ENCODE measurements at regions not wholly inside any gene's neighbourhood (a gene's known extent, or its start where the extent isn't known, plus 50 kb on each side); places are given as distances from the start of the nearest gene placed in this dataset.

- Histone ChIP-seq H3K79me2 (ENCODE audit: insufficient read depth) (no peaks in the 10 kb centered on the region), H3K27me3 (replicated peaks; ENCODE audit: insufficient read depth) (no peaks in the 10 kb centered on the region), H3K4me1 (ENCODE audit: insufficient read depth) (no peaks in the 10 kb centered on the region), H3K4me2 (ENCODE audit: unreplicated experiment) (no peak overlapping the region), H3K27ac (no peak overlapping the region), H3K9me3 (ENCODE audit: low read depth) (no peaks in the 10 kb centered on the region), H3K9me2 (ENCODE audit: insufficient read depth) (no peaks in the 10 kb centered on the region), H4K20me1 (ENCODE audit: insufficient read depth) (no peaks in the 10 kb centered on the region), H3K4me3 (no peak overlapping the region), H3K9ac (no peak overlapping the region), H3F3A (ENCODE audit: insufficient read depth) (no peaks in the 10 kb centered on the region), H2AFZ (no peak overlapping the region), H3K36me3 (ENCODE audit: low read depth) (no peaks in the 10 kb centered on the region)
- no peak for TF ChIP-seq EZH2phosphoT487 (IDR thresholded peaks at IDR 0.05; ENCODE audit: insufficient read depth, low read depth)
- TF ChIP-seq EZH2 (IDR thresholded peaks at IDR 0.05; ENCODE audit: insufficient read depth, poor library complexity, severe bottlenecking), result no peak
- DNase-seq, result peak; percentile 46
- in situ Hi-C loops (cut with MboI), result no loop called here
- WGBS, 2 experiments (ENCODE audit: low coverage in 1 of 2, low lambda C conversion rate in 2 of 2, missing lambda C conversion rate in 2 of 2), result 44 to 46% methylated on average over 2 to 3 of the region's 3 CpGs
These were observed 175.8 kb upstream of the USP9Y start for GRCh38 chrY:12525206-12525605.

DNA sequence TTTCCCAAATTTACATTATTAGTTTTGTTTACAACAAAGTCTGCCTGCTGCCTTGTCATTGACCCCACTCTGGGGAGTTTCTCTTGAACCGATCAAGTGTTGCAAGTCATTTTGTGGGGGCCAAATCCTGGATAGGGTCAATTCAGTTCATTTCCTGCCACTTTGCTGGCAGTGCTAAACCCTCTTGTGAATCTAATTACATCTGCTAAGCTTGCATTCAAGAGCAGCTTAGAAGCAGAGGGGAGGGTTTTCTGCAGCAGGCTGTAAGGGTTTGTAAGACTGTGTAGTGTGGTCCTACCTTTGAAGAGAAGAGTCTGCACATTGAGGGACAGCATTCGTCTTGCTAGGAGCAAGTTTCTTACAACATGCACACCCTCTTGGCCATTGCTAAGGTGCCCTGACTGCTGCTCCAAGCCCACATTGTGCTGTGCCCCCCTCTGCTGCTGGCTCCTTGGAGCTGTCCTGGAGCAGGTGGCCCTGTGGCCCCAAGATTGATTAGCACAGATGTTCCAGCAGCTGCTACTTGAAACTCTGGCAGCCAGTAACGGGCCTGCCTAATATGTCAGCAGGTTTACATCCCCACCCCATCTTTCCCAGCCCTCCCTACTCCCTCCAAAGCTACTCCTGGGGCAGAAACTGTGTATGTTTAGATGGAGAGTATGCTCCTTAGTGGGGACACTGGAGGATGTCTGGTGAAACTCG is 174.5 kb upstream of the USP9Y start:
- no peaks in the 10 kb centered on the region for H3K9me2 ChIP-seq (ENCODE audit: insufficient read depth)
- H4K20me1 ChIP-seq (ENCODE audit: insufficient read depth), result no peaks in the 10 kb centered on the region
- no peak overlapping the region for H3K9ac ChIP-seq
- no peak overlapping the region for H2AFZ ChIP-seq
- no peaks in the 10 kb centered on the region for H3K4me1 ChIP-seq (ENCODE audit: insufficient read depth)
- no peaks in the 10 kb centered on the region for H3K79me2 ChIP-seq (ENCODE audit: insufficient read depth)
- no peaks in the 10 kb centered on the region for H3K36me3 ChIP-seq (ENCODE audit: low read depth)
- H3F3A ChIP-seq (ENCODE audit: insufficient read depth), result no peaks in the 10 kb centered on the region
- H3K27ac ChIP-seq, result no peak overlapping the region
- no peak overlapping the region for H3K4me2 ChIP-seq (ENCODE audit: unreplicated experiment)
- no peaks in the 10 kb centered on the region for H3K9me3 ChIP-seq (ENCODE audit: low read depth)
- WGBS, 2 experiments (ENCODE audit: low coverage in 1 of 2, low lambda C conversion rate in 2 of 2, missing lambda C conversion rate in 2 of 2), result 34 to 43% methylated on average over 3 of the region's 4 CpGs
- TF ChIP-seq EZH2 (IDR thresholded peaks at IDR 0.05; ENCODE audit: insufficient read depth, poor library complexity, severe bottlenecking), result no peak
- no peak for TF ChIP-seq EZH2phosphoT487 (IDR thresholded peaks at IDR 0.05; ENCODE audit: insufficient read depth, low read depth)
- in situ Hi-C loops (cut with MboI), result no loop called here
- H3K4me3 ChIP-seq, result no peak overlapping the region
- DNase-seq, result no peak
- H3K27me3 ChIP-seq (replicated peaks; ENCODE audit: insufficient read depth), result no peaks in the 10 kb centered on the region

- peak; percentile 42 for DNase-seq
- Histone ChIP-seq H3K27me3 (replicated peaks; ENCODE audit: insufficient read depth) (no peaks in the 10 kb centered on the region), H3K27ac (no peak overlapping the region), H3K4me2 (ENCODE audit: unreplicated experiment) (peak overlapping the region; percentile 61), H2AFZ (peak overlapping the region; percentile 68), H3K79me2 (ENCODE audit: insufficient read depth) (no peaks in the 10 kb centered on the region), H3K9ac (no peak overlapping the region), H3K9me3 (ENCODE audit: low read depth) (no peaks in the 10 kb centered on the region), H3K4me3 (peak overlapping the region; percentile 66), H4K20me1 (ENCODE audit: insufficient read depth) (no peaks in the 10 kb centered on the region), H3F3A (ENCODE audit: insufficient read depth) (no peaks in the 10 kb centered on the region), H3K4me1 (ENCODE audit: insufficient read depth) (no peaks in the 10 kb centered on the region), H3K36me3 (ENCODE audit: low read depth) (no peaks in the 10 kb centered on the region), H3K9me2 (ENCODE audit: insufficient read depth) (no peaks in the 10 kb centered on the region)
- in situ Hi-C loops (cut with MboI), result no loop called here
- 0 to 3% methylated on average over 7 to 39 of the region's 46 CpGs for WGBS, 2 experiments (ENCODE audit: low coverage in 1 of 2, low lambda C conversion rate in 2 of 2, missing lambda C conversion rate in 2 of 2)
- TF ChIP-seq EZH2 (IDR thresholded peaks at IDR 0.05; ENCODE audit: insufficient read depth, poor library complexity, severe bottlenecking), result no peak
- TF ChIP-seq EZH2phosphoT487 (IDR thresholded peaks at IDR 0.05; ENCODE audit: insufficient read depth, low read depth), result no peak
These were observed 163.7 kb upstream of the USP9Y start for GRCh38 chrY:12537226-12537854.

DNA sequence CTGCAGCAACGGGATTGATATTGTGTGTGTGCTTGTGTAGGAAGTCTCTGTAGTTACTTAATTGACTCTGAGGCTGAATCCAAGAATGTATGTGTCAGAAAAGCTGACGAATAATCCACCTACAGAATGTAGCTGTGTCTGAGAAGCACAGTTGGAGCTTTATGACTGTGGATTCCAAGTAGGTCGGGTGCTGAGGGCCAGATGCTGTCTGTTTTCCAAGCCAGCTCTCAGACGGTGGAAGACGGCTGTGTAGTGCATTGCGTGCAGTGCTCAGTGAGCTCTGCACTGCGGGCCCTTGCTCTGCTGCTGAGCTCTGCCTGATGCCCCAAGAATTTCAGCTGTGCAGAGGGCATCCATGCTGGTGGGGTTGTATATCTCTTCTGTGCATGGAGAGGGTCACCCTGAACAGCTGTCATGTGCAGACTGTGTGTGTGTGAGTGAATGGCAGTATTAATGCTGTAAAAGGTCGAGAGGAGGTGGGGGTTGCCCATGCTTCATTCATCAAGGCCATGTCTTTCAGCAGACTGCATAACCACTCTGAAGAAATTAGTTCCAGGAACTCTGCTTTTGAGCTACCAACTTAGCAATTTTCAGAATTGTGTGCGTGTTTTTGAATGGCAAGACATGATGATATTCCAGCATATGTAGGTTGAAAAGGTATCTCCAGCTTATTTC is 154.1 kb upstream of the USP9Y start:
- no peaks in the 10 kb centered on the region for H3K9me3 ChIP-seq (ENCODE audit: low read depth)
- peaks cover 13% of the 10 kb centered on the region; the same call in 1 of the 2 replicates for H3F3A ChIP-seq (ENCODE audit: insufficient read depth)
- H3K4me2 ChIP-seq (ENCODE audit: unreplicated experiment), result peak overlapping the region; percentile 42
- no peak overlapping the region for H2AFZ ChIP-seq
- TF ChIP-seq EZH2phosphoT487 (IDR thresholded peaks at IDR 0.05; ENCODE audit: insufficient read depth, low read depth), result no peak
- TF ChIP-seq EZH2 (IDR thresholded peaks at IDR 0.05; ENCODE audit: insufficient read depth, poor library complexity, severe bottlenecking), result no peak
- H3K9me2 ChIP-seq (ENCODE audit: insufficient read depth), result no peaks in the 10 kb centered on the region
- no peak overlapping the region for H3K4me3 ChIP-seq
- no peaks in the 10 kb centered on the region for H3K36me3 ChIP-seq (ENCODE audit: low read depth)
- peaks cover 9% of the 10 kb centered on the region for H3K4me1 ChIP-seq (ENCODE audit: insufficient read depth)
- no peaks in the 10 kb centered on the region for H3K79me2 ChIP-seq (ENCODE audit: insufficient read depth)
- H3K27ac ChIP-seq, result peak overlapping the region; percentile 39; the same call in 1 of the 2 replicates
- DNase-seq, result peak; percentile 81
- no peak overlapping the region for H3K9ac ChIP-seq
- H3K27me3 ChIP-seq (replicated peaks; ENCODE audit: insufficient read depth), result no peaks in the 10 kb centered on the region
- in situ Hi-C loops (cut with MboI), result no loop called here
- WGBS, 2 experiments (ENCODE audit: low coverage in 1 of 2, low lambda C conversion rate in 2 of 2, missing lambda C conversion rate in 2 of 2), result 11 to 17% methylated on average over 8 to 9 of the region's 9 CpGs
- no peaks in the 10 kb centered on the region for H4K20me1 ChIP-seq (ENCODE audit: insufficient read depth)

All from GM23248 (cell line).